GM12892 (cell line): ENCODE measurements at regions not wholly inside any gene's neighbourhood (a gene's known extent, or its start where the extent isn't known, plus 50 kb on each side); places are given as distances from the start of the nearest gene placed in this dataset.
"Not testable (repeated sequence)": the region's sequence is repeated elsewhere in the genome, so short reads cannot be mapped to it uniquely, and the experiment has no call there.

Experiments used
- POLR2A ChIP-seq: IDR thresholded peaks from 2 replicates; pipeline ENCODE4 v1.6.1; 2011; ENCODE audit warnings: low read depth, low read length, control low read depth
- POLR2AphosphoS5 ChIP-seq: IDR thresholded peaks from 2 replicates; pipeline ENCODE4 v1.6.1; 2011; ENCODE audit warnings: low read depth, low read length, control low read depth

GRCh38 chr3:125862841-125863254 lies 106.1 kb upstream of the ROPN1B start:
- TF ChIP-seq POLR2A, POLR2AphosphoS5: not testable (repeated sequence)
